ENCODE measurements at regions not wholly inside any gene's neighbourhood (a gene's known extent, or its start where the extent isn't known, plus 50 kb on each side); places are given as distances from the start of the nearest gene placed in this dataset.

GRCh38 chr9:91073049-91073810 is 271.6 kb downstream of the SYK start:
- no peak for TF ChIP-seq CTCF (IDR thresholded peaks at IDR 0.05)
- TF ChIP-seq REST (IDR thresholded peaks at IDR 0.05; ENCODE audit: insufficient read depth in 1 of 2, low read depth in 2 of 2, low read length in 1 of 2): no peak
